ENCODE measurements at regions not wholly inside any gene's neighbourhood (a gene's known extent, or its start where the extent isn't known, plus 50 kb on each side); places are given as distances from the start of the nearest gene placed in this dataset.

- DNase-seq (ENCODE audit: low spot score) (no peak), ATAC-seq (no peak)
- no peaks in the 10 kb centered on the region for H4K20me1 ChIP-seq (replicated peaks; ENCODE audit: insufficient read depth)
- H3K4me2 ChIP-seq, result no peak overlapping the region
- H3K27ac ChIP-seq (ENCODE audit: low read depth), result no peak overlapping the region
- H2AFZ ChIP-seq, result no peak overlapping the region
- no peak overlapping the region for H3K4me3 Mint-ChIP-seq
- no peak for TF ChIP-seq ZNF462 (CRISPR knock-in tag; IDR thresholded peaks at IDR 0.05)
- no peak for TF ChIP-seq ETS1 (IDR thresholded peaks at IDR 0.05)
- TF ChIP-seq ZNF331 (CRISPR knock-in tag; IDR thresholded peaks at IDR 0.05; ENCODE audit: low read depth), result no peak
- TF ChIP-seq STAT1 (IDR thresholded peaks at IDR 0.05; ENCODE audit: unreplicated experiment), result no peak
- TF ChIP-seq REST (IDR thresholded peaks at IDR 0.05; ENCODE audit: unreplicated experiment), result no peak
- TF ChIP-seq POLR2AphosphoS5 (IDR thresholded peaks at IDR 0.05; ENCODE audit: low read depth), result no peak
- no peak for TF ChIP-seq CTCF (conservative IDR thresholded peaks at IDR 0.05; ENCODE audit: low read depth in 2 of 2)
- no peak for TF ChIP-seq CREB1 (CRISPR knock-in tag; IDR thresholded peaks at IDR 0.05; ENCODE audit: low read depth)
- TF ChIP-seq ZNF114 (CRISPR knock-in tag; IDR thresholded peaks at IDR 0.05), result no peak
- no peak for TF ChIP-seq EZH2phosphoT487 (IDR thresholded peaks at IDR 0.05; ENCODE audit: unreplicated experiment)
- TF ChIP-seq JUNB (IDR thresholded peaks at IDR 0.05; ENCODE audit: unreplicated experiment), result no peak
- TF ChIP-seq EZH2 (IDR thresholded peaks at IDR 0.05; ENCODE audit: low read depth, unreplicated experiment), result no peak
- no peak for TF ChIP-seq NANOG (IDR thresholded peaks at IDR 0.05; ENCODE audit: borderline replicate concordance)
- H3K27me3 ChIP-seq (ENCODE audit: insufficient read depth), result no peaks in the 10 kb centered on the region
- H3K36me3 ChIP-seq (ENCODE audit: insufficient read depth), result no peaks in the 10 kb centered on the region
- peaks cover 9% of the 10 kb centered on the region; the same call in 2 of the 3 replicates for H3K36me3 Mint-ChIP-seq (ENCODE audit: low read depth)
- no peaks in the 10 kb centered on the region for H3K4me1 ChIP-seq (ENCODE audit: insufficient read depth)
- H3K27ac Mint-ChIP-seq, result no peak overlapping the region
- H3K4me1 Mint-ChIP-seq, result no peaks in the 10 kb centered on the region
- H3K79me2 ChIP-seq (replicated peaks; ENCODE audit: insufficient read depth), result no peaks in the 10 kb centered on the region
- peaks cover 4% of the 10 kb centered on the region for H3K27me3 Mint-ChIP-seq (ENCODE audit: insufficient read depth, low read depth, poor library complexity)
- no peaks in the 10 kb centered on the region for H3K9me2 ChIP-seq (ENCODE audit: insufficient read depth)
- no peak overlapping the region for H3K4me3 ChIP-seq
- no peaks in the 10 kb centered on the region for H3F3A ChIP-seq (replicated peaks; ENCODE audit: low read depth)
- peaks cover 80% of the 10 kb centered on the region for H3K9me3 Mint-ChIP-seq
These were observed 1402.6 kb downstream of the MRPL39 start for GRCh38 chr21:24204641-24205040.

All from GM23338 (cell line).